ENCODE measurements at regions not wholly inside any gene's neighbourhood (a gene's known extent, or its start where the extent isn't known, plus 50 kb on each side); places are given as distances from the start of the nearest gene placed in this dataset.

DNA sequence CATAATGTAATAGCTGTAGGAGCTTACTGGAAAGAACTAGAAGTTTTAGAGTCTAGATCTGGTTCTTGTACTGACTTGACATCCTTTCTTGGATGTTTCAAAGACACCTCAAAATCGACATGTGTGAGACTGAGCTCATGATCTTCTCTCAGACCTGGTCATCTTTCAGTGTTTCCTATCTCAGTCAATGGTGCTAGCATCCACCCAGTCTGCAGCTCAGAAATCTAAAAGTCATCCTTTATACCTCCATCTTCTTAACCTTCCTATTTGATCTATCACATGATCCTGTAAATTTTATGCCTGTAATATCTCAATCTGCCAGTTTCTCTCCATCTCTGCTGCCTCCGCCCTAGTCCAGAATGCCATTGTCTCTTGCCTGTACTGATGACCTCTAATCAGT is 301.9 kb upstream of the PITX2 start:
- TF ChIP-seq ZBED1 (IDR thresholded peaks at IDR 0.05), result no peak
- TF ChIP-seq, protein P1, sequence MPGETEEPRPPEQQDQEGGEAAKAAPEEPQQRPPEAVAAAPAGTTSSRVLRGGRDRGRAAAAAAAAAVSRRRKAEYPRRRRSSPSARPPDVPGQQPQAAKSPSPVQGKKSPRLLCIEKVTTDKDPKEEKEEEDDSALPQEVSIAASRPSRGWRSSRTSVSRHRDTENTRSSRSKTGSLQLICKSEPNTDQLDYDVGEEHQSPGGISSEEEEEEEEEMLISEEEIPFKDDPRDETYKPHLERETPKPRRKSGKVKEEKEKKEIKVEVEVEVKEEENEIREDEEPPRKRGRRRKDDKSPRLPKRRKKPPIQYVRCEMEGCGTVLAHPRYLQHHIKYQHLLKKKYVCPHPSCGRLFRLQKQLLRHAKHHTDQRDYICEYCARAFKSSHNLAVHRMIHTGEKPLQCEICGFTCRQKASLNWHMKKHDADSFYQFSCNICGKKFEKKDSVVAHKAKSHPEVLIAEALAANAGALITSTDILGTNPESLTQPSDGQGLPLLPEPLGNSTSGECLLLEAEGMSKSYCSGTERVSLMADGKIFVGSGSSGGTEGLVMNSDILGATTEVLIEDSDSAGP (CRISPR knock-in tag; IDR thresholded peaks at IDR 0.05), result no peak
- no peak for TF ChIP-seq CHD2 (IDR thresholded peaks at IDR 0.05; ENCODE audit: low read depth, low read length)
- no peak for TF ChIP-seq NFYB (IDR thresholded peaks at IDR 0.05; ENCODE audit: extremely low read depth, insufficient read length)
- TF ChIP-seq ATF7 (IDR thresholded peaks at IDR 0.05), result no peak
- no peak for TF ChIP-seq LCOR (CRISPR knock-in tag; IDR thresholded peaks at IDR 0.05)
- no peak for TF ChIP-seq RFX5 (IDR thresholded peaks at IDR 0.05; ENCODE audit: low read depth, low read length)
- no peak for TF ChIP-seq ZNF282 (CRISPR knock-in tag; IDR thresholded peaks at IDR 0.05)
- TF ChIP-seq, protein P2, sequence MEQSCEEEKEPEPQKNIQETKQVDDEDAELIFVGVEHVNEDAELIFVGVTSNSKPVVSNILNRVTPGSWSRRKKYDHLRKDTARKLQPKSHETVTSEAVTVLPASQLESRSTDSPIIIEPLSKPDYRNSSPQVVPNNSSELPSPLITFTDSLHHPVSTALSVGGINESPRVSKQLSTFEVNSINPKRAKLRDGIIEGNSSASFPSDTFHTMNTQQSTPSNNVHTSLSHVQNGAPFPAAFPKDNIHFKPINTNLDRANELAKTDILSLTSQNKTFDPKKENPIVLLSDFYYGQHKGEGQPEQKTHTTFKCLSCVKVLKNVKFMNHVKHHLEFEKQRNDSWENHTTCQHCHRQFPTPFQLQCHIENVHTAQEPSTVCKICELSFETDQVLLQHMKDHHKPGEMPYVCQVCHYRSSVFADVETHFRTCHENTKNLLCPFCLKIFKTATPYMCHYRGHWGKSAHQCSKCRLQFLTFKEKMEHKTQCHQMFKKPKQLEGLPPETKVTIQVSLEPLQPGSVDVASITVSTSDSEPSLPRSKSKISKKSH (CRISPR knock-in tag; IDR thresholded peaks at IDR 0.05), result no peak
- TF ChIP-seq, protein P3, sequence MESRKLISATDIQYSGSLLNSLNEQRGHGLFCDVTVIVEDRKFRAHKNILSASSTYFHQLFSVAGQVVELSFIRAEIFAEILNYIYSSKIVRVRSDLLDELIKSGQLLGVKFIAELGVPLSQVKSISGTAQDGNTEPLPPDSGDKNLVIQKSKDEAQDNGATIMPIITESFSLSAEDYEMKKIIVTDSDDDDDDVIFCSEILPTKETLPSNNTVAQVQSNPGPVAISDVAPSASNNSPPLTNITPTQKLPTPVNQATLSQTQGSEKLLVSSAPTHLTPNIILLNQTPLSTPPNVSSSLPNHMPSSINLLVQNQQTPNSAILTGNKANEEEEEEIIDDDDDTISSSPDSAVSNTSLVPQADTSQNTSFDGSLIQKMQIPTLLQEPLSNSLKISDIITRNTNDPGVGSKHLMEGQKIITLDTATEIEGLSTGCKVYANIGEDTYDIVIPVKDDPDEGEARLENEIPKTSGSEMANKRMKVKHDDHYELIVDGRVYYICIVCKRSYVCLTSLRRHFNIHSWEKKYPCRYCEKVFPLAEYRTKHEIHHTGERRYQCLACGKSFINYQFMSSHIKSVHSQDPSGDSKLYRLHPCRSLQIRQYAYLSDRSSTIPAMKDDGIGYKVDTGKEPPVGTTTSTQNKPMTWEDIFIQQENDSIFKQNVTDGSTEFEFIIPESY (CRISPR knock-in tag; IDR thresholded peaks at IDR 0.05), result no peak
- TF ChIP-seq, protein P4, sequence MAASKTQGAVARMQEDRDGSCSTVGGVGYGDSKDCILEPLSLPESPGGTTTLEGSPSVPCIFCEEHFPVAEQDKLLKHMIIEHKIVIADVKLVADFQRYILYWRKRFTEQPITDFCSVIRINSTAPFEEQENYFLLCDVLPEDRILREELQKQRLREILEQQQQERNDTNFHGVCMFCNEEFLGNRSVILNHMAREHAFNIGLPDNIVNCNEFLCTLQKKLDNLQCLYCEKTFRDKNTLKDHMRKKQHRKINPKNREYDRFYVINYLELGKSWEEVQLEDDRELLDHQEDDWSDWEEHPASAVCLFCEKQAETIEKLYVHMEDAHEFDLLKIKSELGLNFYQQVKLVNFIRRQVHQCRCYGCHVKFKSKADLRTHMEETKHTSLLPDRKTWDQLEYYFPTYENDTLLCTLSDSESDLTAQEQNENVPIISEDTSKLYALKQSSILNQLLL (CRISPR knock-in tag; IDR thresholded peaks at IDR 0.05; ENCODE audit: borderline replicate concordance), result no peak
- TF ChIP-seq POU5F1 (IDR thresholded peaks at IDR 0.05; ENCODE audit: borderline replicate concordance, low read depth, low read length, partially characterized antibody), result no peak
